ENCODE measurements at regions not wholly inside any gene's neighbourhood (a gene's known extent, or its start where the extent isn't known, plus 50 kb on each side); places are given as distances from the start of the nearest gene placed in this dataset.

DNA sequence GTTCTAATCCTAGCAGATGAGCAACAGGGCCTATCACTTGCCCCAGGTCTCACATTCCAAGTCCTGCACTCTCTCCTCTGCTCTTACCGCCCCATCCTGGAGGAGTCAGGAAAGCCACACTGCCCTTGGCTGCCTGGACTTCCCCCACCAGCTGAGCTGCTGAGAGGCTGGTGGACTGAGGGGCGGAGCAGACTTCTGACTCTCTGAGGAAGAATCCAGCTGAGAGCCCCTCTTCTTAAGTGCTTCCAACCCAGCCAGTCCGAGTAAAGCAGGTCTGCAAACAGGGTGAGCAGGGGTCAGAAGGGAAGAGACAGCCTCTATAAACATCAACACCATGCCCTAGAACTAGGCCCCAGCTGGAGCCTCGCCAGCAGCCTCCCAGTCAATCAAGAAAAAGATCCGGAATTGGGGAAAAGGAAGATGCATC, 92.4 kb upstream of the TMEM72 start:
- TF ChIP-seq POLR2AphosphoS5 (IDR thresholded peaks at IDR 0.05; ENCODE audit: low read depth, low read length) (no peak), POLR2A (IDR thresholded peaks at IDR 0.05; ENCODE audit: low read depth, low read length) (no peak)
